Kasumi-1 (cell line): ENCODE measurements at regions not wholly inside any gene's neighbourhood (a gene's known extent, or its start where the extent isn't known, plus 50 kb on each side); places are given as distances from the start of the nearest gene placed in this dataset.

Experiments used
- DNase-seq, 2 experiments: peaks; one replicate each; lab custom pipeline; 2025; lab: John Stamatoyannopoulos, UW

DNA sequence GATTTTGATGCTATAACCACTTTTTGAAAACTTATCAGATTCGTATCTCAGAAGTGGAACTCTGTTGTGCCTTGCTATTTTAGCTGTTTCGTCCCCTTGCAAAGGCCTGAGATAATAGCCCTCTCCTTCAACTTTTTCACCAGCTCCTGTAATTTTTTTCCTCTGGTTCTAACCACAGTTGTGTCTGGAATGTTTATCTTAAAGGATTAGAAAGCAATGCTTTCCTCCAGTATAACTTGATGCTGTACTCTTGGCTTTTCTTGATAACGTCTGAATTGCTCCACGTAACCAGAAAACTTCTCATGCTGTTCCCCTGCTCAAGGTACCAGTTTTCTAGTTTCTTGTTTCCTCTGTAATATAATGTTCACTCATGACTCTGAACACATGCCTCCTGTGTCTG lies 209.4 kb downstream of the DTWD2 start:
- DNase-seq, result no peak

DNA sequence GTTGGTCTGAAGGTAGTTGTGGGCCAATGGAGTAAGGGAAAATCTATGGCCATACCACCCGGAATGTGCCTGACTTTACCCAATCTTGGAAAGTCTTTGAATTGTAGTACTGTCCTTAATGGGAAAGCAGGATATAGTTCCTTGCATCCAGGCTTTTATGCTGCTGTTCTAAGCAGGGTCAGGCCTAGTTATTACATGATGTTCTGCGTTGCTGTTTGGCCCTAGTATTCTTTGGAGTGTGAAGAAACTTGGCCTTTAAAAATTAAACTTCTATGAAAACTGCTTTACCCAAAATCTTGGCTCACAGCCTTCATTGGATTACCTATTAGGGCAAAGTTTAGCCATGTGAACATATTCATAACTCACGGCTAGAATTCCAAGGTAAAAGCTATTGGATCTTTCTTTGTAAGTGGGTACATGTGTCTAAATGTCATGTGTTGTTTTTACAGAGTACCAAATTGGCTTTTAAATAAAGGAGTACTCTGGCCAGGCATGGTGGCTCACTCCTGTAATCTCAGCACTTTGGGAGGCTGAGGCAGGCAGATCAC lies 211.1 kb downstream of the DTWD2 start:
- DNase-seq, result no peak

- DNase-seq, result no peak
Measured at GRCh38 chr5:118776755-118777154, 211.6 kb downstream of the DTWD2 start.

DNA sequence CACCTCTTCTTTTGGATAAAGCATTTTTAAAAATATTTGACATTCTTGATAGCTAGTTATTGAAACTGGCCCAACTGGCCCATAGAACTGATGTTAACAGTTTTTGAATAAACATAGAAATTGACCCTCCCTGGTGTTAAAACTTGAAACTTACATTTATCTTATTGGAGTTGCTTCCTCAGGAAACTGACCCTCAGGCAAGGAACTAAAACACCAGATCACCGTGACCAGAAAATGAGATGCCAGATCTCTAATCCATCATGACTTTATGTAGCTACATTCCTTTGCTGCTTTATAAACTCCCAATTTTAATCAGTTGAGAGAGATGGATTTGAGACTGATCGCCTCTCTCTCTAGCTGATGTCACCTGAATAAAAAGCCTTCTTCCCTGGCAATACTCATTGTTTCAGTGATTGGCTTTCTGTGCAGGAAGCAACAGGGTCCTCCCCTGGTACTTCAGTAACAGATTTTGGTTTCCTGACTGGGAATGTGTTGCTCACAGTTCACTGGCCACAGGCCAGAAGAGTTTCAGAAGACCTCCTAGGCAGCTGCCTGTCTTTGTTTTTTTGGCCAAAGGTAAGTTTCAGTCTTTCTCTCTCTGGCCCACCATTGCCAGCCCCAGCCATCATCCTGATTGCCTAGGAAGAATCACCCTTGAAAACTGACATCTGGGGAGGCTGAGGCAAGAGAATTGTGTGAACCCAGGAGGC lies 212.4 kb downstream of the DTWD2 start:
- no peak for DNase-seq

- no peak for DNase-seq
Measured at GRCh38 chr5:118768607-118769175, 219.7 kb downstream of the DTWD2 start.

DNA sequence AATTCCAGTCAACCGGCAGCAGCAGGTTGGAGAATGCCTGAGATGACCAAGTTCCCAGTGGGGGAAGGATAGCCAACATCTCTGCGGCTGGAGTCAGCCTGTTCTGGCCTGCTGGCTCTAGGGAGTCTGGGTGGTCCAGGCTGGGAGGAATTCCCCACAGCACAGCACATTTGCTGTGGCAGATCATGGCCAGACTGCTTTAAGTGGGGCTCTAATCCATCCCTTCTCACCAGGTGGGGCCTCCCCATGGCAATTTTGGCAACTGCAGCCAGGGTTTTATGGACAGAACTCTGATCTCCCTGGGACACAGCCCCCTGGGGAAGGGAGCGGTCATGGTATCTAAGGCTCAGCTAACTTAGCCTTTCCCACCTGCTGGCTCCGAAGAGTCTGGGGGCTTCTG lies 226.1 kb downstream of the DTWD2 start:
- no peak for DNase-seq

DNA sequence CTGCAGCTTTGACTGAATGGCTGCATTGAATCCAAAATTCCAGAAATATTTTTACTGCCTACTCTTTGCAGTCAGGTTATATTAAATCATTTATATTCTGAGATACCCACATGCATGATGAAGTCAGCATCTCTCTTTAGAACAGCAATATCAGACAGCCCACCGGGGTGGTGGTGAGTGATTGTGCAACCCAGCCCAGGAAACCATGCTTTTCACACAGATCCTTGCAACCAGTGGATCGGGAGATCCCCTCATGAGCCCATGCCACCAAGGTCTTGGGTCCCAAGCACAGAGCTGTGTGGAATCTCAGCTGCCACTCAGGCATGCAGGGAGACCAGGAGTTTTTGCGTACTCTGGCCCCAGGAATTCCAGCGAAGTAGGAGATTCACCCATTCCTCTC lies 226.5 kb downstream of the DTWD2 start:
- DNase-seq, result no peak

GRCh38 chr5:118752969-118753368 lies 235.4 kb downstream of the DTWD2 start:
- DNase-seq, result no peak

GRCh38 chr5:118736396-118736795 lies 252.0 kb downstream of the DTWD2 start:
- no peak for DNase-seq

DNA sequence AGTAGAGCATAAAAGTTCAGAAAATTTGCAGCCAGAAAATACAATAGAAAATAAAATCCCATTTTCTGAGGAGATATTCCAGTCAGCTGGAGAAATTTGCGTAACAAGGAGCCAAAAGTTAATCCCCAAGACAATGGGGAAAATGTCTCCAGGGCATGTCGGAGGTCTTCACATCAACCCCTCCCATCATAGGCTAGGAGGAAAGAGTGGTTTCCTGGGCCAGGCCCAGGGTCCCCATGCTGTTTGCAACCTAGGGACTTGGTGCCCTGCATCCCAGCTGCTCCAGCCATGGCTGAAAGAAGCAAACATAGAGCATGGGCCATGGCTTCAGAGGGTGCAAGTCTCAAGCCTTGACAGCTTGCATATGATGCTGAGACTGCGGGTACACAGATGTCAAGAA lies 255.0 kb downstream of the DTWD2 start:
- no peak for DNase-seq

- DNase-seq, result no peak
Measured at GRCh38 chr5:118728191-118728590, 260.2 kb downstream of the DTWD2 start.

DNA sequence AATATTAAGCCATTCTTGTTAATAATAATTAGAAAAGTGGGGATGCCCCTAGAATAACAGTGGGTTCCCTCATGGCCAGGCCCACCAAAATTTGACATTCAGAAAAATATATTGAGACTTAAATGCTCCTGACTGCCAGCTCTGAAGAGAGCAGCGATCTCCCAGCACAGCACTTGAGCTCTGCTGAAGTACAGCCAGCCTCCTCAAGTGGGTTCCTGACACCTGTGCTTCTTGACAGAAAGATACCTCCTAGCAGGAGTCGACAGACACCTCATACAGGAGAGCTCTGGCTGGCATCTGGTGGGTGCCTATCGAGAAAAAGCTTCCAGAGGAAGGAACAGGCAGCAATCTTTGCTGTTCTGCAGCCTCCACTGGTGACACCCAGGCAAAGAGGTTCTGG lies 261.5 kb downstream of the DTWD2 start:
- no peak for DNase-seq

- no peak for DNase-seq
Measured at GRCh38 chr5:118723021-118723338, 265.4 kb downstream of the DTWD2 start.

GRCh38 chr5:118722122-118723020 lies 266.0 kb downstream of the DTWD2 start:
- no peak for DNase-seq

DNA sequence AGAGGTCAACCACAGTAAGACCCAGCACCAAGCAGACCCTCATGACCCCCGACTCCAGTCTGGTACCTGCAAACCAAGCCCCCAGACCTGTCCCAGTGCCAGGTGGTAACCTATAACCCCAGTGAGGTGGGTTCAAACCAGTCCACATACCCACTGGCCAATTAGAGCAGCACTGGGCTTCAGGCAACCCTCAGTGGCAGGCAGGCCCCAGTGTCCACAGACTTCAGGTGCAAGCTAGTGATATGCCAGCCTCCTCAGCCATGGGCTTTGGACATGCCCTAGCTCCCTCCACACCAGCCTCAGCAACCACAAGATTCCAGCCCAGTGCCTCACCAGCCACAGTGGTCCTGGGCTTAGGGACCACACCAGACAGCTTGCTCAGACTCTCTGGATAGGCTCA lies 276.6 kb downstream of the DTWD2 start:
- DNase-seq, result no peak

DNA sequence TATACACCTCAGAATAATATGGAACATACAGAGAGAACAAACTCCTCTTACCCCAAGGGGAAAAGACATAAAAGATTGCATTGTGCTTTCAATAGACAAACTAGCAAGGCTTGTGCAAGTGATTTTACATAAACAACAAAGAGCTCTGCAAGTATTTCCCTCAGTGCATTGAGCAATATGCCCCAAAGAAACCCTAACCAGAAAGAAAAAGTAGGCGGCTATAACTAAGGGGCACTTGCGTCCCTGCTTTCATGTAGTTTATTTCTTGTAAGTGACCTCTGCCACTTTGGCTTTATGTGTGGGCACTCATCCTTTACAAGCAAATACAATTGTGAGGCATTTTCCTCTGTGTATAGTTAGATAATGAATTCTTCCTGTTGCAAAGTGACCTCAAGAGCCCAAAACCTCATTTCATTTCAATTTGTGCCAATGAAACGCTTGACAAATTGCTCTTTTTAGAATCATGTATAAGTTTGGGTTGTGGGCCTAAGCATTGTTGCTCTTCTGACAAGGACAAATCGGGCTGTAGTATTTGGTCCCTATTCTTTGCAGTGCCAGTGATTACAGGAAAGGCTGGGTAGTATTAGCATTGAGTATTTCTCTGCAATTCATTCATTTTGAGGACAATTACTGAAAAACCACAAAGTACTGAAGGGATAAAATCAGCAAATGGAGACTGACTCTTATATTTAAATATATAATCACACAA lies 282.2 kb downstream of the DTWD2 start:
- no peak for DNase-seq

DNA sequence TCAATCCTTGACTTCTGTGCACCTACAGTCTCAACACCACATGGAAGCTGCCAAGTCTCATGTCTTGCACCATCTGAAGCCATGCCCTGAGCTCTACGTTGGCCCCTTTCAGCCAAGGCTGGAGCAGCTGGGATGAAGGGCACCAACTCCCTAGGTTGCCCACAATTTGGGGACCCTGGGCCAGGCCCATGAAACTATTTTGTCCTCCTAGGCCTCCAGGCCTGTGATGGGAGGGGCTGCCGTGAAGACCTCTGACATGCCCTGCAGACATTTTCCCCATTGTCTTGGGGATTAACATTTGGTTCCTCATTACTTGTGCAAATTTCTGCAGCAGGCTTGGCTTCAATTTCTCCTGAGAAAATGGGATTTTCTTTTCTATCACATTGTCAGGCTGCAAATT lies 285.1 kb downstream of the DTWD2 start:
- no peak for DNase-seq

GRCh38 chr5:118701791-118702190 lies 286.6 kb downstream of the DTWD2 start:
- DNase-seq, result no peak

GRCh38 chr5:118700510-118700909 lies 287.8 kb downstream of the DTWD2 start:
- no peak for DNase-seq

- DNase-seq, result no peak
Measured at GRCh38 chr5:118698774-118699173, 289.6 kb downstream of the DTWD2 start.

- no peak for DNase-seq
Measured at GRCh38 chr5:118696076-118696475, 292.3 kb downstream of the DTWD2 start.

- DNase-seq, result no peak
Measured at GRCh38 chr5:118692811-118693342, 295.5 kb downstream of the DTWD2 start.
